Hematopoietic multipotent progenitor cell treated with erythropoietin and hydrocortisone succinate and interleukin-3 and kit ligand, for 15 days (in vitro differentiated cells): ENCODE measurements at regions not wholly inside any gene's neighbourhood (a gene's known extent, or its start where the extent isn't known, plus 50 kb on each side); places are given as distances from the start of the nearest gene placed in this dataset.
"Not testable (repeated sequence)": the region's sequence is repeated elsewhere in the genome, so short reads cannot be mapped to it uniquely, and the experiment has no call there.

Source experiments
- DNase-seq: peaks from one replicate; pipeline ENCODE4 v3.0.0-alpha.2; 2015; ENCODE audit warnings: low spot score

DNA sequence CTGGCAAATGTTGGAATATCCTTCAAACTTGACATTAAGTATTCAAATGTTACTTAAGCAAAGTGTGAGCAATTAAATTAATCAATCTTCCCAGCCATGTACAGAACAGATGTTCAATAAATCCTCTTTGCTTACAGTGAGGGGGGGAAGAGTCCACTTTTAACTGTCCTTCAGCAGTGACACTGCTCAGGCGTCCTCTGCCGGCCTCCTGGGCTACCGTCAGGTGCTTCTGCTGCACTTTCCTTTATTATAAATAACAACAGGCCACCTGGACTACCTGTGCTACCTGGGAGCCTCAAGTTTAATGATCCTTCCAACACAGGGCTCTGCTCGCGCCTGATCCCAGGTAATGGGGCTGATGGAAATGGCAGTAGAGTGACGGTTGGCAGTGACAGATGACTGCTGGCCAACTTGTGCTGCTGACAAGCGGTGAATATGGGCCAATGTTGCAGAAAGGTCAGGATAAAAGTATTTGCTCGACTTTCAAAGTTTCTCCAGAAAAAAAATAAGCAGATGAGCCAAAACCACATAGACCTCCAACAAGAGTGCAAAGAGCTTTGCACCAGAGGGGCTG lies 460.0 kb upstream of the ZNF507 start:
- DNase-seq, result no peak

DNA sequence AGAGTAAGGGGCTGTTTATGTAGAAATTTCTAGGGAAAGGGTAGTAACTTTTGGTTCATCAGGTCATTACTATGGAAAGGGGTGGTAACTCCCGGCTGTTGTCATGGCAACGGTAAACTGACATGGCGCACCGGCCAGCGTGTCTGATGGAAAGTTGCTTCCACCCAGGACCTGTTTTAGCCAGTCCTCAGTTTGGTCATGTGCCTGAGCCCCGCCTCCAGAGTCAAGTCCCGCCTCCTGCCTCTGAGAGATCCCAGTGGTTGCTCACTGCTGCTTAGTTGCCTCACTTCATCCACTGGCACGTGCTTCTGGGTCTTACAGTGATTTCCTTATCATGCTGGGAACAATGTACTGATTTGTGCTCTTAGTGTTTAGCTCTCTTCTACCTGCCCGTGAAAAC lies 455.2 kb upstream of the ZNF507 start:
- DNase-seq, result no peak

DNA sequence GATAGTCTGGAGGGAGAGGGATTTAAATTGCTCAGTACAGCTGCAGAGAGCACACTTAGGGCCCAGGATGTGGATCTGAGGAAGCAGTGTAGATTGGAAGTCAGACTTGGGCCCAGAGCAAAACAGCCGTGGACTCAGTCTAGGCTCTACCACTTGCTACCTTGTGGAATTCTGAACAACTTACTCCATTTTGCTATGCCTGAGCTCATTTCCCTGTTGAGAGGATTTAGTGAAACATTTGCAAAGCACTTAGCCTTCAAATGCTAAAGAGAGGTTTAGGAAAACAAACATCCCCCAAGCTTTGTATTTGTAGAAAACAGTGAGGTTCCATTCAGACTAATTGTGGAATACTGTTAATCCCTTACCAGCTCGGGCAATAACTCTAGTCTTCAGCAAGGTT lies 453.4 kb upstream of the ZNF507 start:
- no peak for DNase-seq

DNA sequence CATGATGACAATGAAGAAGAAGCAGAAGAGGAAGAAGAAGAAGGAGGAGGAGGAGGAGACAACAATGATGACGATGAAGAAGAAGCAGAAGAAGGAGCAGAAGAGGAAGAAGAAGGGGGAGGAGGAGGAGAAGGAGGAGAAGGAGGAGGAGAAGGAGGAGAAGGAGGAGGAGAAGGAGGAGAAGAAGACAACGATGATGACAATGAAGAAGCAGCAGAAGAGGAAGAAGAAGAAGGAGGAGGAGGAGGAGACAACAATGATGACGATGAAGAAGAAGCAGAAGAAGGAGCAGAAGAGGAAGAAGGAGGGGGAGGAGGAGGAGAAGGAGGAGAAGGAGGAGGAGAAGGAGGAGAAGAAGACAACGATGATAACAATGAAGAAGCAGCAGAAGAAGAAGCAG lies 451.9 kb upstream of the ZNF507 start:
- DNase-seq, result not testable (repeated sequence)

DNA sequence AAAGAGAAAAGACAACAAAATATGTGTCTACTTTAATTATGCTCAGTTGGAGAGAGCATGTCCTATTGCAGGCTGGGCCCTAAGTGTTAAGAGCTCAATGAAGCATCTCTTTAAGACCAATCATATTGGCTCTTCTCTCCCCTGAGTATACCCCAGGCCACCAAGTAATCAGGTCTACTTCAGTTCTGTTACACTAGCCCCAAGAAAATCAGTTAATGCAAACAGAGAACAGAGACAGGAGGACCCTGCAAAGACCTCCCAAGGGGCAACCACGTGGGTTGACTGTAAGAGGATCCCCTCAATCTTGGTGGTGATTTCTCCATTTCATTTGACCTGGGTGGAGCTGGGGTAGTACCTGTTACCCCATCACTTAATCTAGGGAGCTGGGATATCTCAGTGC lies 451.0 kb upstream of the ZNF507 start:
- DNase-seq, result no peak

DNA sequence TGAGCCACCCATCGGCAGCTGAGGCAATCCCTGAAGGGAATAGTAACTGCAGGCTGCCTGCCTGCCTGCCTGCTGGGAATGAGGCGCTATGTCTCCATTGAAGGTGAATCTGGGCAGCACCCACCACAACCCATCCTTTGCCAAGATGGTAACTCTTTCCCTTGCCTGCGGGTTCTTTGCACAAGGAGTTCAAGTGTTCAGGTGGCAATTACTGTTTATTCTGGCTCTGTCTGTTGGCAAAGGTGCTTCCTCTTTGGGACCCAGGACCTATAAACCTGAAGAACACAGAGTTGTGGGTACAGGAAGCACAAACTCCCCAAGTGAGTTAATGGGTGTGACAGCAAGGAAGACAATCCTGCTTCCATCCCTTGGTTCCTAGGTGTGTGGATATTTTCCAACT lies 448.1 kb upstream of the ZNF507 start:
- DNase-seq, result no peak

DNA sequence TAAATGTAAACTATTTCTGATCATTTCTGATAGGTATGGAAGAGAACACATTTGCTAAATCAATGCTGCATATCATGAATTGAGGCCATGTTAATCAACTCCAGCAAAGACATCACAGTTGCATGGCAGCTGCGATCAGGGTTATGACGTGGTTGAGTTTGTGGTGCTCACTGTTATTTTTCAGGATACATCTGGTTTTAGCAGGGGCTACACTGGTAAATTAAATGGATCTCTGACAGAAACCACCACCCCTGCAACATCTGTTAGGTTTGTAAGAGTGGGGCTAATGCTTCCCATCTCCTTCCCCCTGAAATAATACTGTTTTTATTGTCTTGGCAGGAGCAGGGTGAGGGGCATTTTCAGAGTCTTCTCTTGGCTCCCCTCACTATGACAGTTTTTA lies 444.4 kb upstream of the ZNF507 start:
- DNase-seq, result no peak

DNA sequence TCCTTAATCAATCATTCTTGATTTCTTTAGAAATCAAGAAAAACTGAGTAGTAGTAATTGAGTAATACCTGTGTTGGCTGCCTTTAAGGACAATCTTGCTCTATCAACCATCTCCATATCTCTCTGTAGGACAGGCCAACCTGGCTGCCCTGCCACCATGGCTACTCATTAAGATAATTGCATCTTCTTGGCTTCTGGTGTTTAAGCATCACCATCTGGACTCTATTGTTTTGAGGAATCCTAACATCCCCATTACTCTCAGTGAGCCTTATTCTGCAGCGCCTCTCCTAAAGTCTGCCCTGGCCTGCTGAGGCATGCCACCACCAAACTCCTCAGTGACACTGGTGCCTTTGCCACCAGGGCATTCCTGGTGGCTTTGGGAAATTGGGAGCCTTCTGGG lies 442.6 kb upstream of the ZNF507 start:
- DNase-seq, result no peak

DNA sequence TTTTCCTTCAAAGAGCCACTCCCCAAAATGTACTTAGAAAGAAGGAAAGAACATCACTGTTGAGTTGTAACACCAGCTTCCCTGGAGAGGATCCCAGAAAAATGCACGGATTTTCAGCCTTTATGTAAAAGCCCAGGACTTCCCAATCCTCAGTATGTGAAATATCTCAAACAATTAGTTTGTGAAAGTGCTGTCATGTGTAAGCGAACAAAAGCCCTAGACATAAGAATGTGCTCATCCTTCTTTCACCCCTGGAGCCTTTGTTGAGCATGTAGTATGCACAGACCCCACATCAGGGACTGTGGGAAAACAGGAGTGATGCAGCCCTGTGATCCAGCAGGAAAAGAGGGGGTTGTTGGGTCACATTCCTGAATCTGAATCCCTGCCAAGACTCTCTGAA lies 441.4 kb upstream of the ZNF507 start:
- no peak for DNase-seq

DNA sequence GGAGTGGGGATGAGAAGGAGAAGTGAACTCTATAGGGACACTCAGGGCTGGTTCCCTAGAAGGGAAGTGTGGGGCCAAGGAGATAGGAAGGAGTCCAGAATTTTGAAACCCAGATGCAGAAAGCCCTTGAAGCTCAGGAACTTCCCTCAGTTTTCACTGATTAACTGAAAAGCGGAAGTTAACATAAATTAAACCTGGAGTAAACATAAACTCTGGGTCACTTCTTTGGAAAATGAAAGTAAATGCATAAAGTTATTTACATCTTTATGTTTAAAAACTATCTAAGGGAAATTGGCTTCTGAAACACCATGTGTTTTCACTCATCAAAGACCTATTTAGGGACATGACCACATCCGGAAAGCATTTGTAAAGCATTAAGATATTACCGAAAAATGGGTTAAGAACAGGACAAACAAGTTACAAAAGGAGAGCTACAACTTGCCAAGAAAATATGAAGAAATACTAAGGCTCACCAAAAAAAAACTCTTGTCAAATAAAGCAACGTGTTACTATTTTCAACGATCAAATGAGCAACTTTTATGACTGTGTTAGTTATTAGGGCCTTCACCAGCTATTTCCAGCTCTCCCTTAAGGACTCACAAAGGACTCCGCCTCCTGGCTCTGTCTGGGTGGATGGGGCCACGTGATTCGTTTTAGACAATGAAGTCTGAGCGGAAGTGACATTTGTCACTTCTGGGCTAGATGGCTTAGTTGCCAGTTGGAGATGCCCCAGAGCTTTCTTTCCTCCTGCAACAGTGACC lies 439.1 kb upstream of the ZNF507 start:
- DNase-seq, result no peak

DNA sequence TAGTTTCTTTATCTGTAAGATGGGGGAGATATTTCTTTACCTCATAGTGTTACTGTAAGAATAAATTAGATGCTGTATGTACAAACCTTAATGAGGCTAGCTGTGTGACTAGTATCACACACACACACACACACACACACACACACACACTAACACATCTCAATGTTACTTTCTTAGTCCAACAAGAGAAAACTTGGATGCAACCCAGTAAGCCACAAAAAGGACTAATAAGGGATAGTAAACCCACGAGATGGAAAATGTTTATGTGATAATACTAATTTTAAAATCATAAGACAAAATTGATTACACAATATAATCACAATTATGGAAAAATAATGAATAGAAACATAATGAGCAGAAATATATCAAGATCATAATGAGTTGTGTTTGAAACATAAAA lies 437.7 kb upstream of the ZNF507 start:
- DNase-seq, result no peak

DNA sequence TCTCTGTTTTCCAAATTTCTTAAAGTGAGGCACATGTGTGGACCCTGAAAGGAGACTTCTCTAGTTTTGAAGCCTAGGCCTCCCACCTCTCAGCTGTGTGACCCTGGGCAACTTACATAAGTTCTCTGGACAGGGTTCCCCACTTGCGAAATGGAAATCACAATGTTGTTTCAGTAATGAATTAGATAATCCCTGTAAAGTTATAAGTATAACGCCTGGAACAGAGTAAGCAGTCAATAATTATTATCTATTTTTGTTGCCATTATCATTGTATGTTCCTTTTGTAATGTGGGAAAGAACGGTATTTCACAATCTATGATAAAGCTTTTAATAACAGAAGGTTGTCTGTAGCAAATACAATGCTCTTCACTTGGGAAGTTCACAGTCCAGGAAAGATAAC lies 437.3 kb upstream of the ZNF507 start:
- DNase-seq, result no peak

DNA sequence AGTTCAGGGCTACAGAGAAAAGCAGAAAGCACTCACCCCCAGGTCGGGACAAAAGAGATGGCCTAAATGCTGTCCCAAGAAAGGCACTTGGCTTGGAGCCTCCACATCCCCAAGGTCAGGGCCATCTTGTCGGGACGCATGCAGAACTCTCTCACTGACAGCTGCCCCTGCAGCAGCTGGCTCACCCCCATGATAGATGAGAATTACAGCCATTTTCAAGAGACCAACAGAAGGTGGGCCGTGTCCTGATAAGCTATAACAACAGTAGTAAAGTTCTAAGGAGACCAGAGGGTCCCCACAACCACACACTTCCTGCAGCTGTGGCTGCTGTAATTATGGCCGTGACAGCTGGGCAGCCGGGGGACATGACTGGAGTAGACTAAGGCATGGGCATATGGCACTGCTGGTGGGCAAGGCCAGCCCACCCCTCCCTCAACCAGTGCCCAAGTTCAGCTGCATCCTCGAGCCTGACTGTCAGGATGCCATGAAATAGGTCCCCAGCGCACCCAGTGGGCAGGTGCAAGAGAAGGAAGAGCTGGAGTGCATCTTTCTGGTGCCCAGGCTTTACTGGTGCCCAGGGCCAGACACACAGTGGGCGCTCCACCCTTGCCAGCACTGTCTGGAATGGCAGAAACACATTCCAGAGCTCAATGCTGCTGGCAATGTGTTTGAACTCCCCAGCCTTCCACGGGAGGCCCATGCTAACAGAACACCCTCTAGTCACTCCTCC lies 436.7 kb upstream of the ZNF507 start:
- DNase-seq, result no peak

DNA sequence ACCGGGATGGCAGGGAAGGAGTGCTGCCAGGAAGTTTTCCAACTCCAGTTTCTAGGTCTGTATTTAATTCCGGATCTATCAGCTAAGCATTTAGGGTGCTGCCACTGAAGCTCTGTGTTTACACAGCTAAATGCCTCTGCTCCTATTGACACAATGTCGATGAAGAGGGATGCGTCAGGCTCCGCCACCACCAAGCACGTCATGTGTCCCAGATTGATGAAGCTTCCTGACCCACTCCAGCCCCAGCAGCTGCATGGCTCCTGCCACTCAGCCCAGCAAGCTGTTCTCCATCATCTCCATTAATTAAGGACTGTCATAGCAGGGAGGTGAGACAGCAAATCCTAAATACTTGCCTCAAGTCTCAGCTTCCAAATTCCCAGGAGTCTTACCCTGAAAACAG lies 435.2 kb upstream of the ZNF507 start:
- no peak for DNase-seq

DNA sequence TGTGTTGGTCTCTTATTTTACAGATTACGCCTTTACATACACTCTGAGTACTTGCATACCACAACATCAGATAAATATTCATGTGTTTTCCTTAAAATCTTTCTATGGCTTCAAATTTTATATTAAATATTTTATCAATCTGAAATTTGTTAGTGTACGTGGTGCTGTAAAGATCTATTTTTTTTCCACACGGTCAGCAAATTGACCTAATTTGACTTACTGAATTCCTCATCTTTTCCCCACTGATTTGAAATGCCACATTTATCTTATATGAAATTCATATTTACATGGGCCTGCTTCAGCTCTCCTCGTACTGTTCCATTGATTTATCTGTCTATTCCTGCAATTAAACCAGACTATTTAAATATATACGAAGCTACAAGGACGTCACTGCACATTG lies 433.8 kb upstream of the ZNF507 start:
- DNase-seq, result no peak

DNA sequence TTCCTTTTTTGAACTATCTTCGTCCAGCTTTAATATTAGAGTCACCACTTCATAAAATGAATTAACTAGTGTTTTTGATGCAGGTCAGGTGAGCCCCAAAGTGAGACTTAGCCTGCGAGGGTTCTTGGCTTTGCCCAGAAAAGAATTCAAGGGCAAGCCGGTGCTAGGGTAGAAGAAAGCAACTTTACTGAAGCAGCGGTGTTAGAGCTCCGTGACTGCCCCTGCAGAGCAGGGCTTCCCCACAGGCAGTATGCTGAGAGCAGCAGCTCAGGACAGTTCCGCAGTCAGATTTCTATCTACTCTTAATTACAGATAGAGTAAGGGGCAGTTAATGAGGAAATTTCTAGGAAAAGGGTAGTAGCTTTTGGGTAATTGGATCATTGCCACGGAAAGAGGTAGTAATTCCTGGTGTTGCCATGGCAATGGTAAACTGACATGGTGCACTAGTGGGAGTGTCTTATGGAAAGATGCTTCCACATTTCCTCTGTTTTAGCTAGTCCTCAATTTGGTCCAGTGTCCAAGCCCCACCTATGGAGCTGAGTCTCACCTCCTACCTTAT lies 432.2 kb upstream of the ZNF507 start:
- DNase-seq, result no peak

DNA sequence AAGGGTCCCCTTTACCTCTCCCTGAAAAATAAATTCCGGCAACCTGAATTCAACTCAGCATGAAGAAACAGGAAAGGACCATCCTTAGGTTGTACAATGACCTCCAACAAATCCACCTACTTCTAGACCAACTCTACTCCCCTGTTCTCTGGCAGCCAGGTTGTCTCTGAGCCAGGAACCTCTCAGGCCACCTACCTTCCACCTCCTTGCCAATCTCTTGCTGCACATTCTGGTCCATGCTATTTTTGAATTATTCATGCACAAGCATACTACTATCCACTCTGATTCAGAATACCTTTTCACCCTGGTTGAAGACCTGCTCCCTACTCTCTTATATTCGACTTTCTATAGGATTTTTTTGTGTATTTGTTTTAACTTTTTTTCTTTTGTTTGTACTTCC lies 415.0 kb upstream of the ZNF507 start:
- DNase-seq, result no peak

DNA sequence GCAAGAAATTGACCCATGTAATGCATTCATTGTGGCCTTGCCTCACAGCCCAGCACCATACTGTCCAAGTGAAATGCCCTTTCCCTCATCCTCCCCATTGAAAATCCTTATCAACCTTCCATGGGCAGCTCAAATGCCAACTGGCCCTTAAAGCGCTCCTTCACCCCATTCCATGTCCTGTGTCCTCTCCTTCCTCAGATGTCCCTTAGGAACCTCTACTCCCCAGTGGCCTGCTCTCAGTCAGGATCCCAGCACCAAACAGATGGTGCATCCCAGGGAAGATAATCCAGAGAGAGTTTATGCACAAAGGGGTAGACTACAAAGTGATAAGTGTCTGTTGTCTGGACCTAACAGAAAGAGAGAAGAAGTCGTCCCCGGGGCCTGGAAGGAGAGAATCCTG lies 407.4 kb upstream of the ZNF507 start:
- DNase-seq, result no peak

DNA sequence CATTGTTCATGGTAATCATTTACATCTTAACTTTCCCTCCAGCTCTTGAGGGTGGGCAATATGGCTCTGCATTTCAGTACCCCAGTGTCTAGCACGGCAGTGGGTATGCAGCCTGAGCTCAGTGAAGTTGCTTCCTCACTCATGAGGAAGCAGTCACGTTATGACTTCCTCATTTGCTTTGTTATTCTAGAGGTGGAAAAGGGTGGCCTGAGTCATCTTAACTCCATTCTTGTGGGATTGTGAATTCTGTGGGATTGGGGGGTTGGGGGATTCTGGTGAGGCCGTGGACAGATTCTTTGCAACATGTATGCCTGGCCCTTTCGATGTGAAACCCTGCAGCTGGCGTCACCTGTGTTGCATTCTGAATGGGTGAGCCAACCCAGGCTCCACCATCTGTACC lies 406.7 kb upstream of the ZNF507 start:
- DNase-seq, result no peak

DNA sequence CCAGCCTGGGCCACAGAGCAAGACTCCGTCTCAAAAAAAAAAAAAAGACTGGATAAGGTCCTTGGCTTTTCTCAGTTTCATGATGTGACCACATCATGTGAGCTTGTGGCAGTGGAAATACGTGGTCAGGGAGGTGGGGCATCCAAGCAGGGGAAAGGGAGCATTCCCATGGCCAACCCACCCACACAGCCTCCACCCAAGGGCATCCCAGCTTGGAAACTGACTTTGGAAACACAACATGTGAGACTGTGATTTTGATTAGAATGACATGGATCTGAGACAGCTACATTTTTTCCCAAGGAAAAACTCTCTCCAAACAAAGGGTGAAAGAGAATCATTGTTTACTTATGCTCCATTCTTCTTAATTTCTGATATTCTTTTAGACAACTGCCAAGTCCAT lies 405.0 kb upstream of the ZNF507 start:
- DNase-seq, result no peak

DNA sequence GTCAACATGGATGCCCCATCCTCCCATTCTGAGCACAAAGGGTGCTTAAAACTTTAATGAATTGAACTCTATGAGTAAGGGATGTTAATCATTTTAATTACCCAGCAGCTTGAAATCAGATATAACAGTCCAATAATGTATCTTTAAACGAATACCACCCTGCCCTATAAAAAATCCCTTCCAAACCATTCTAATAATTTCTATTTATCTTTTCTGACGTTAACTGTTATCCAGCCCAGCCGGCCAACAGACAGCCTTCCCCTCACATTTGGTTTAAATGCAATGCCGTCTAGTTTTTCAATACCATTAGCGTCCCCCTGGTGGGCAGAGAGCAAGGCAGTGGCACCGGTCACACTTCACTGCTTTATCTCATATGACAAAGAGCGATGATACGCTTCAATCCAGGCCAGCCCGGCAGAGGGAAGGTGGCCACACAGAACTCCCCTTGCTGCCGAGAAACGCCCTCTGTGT lies 402.2 kb upstream of the ZNF507 start:
- DNase-seq, result no peak

DNA sequence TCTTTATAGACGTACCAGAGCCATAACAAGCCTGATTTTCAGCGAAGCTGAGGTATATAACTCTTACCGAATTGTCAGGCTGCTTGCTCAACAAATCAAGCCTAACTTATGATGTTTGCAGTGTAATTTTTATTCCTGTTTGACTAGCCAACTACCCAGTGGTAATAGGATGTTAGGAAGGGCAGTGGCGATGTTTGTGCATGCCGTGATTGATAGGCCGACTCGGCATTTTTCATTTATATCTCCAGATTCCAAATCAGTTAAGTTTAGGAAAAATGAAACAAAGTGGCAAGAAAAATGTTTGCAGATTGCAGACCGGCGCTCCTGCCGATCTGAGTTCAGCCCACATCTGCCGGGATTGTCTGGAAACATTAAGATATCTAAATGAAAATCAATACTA lies 401.6 kb upstream of the ZNF507 start:
- no peak for DNase-seq

DNA sequence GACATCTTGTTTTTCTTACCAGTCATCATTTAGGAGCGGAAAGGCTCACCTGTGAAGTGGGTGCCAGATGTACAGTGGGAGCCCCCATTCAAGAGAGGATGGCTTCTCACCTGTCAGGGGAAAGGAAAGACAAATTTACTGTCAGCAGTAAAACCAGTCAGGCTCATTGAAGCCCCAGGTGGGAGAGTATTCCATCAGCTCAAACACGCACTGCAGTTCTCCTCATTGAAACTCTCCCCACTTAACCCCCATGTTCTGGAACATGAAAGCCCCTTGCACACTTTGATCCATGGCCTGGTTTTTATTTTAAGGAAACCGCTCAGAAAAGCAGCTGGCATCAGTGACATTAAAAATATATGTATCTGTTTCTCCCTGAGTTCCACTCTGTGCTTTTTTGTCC lies 401.1 kb upstream of the ZNF507 start:
- no peak for DNase-seq
